Fibroblast of villous mesenchyme (primary cell): ENCODE measurements at regions not wholly inside any gene's neighbourhood (a gene's known extent, or its start where the extent isn't known, plus 50 kb on each side); places are given as distances from the start of the nearest gene placed in this dataset.

Source experiments
- DNase-seq: peaks from one replicate; pipeline ENCODE4 v3.0.0-alpha.2; 2010; ENCODE audit warnings: low read depth
- H3K4me3 ChIP-seq: 2 replicates; pipeline ENCODE4 v1.5.1; 2011; ENCODE audit warnings: low read depth, mild to moderate bottlenecking, low read length
- TF ChIP-seq, protein P1 (sequence below): IDR thresholded peaks from 2 replicates; pipeline ENCODE4 v1.5.1; 2012; ENCODE audit warnings: low read depth, mild to moderate bottlenecking, low read length; ENCODE audit not compliant: insufficient read depth

DNA sequence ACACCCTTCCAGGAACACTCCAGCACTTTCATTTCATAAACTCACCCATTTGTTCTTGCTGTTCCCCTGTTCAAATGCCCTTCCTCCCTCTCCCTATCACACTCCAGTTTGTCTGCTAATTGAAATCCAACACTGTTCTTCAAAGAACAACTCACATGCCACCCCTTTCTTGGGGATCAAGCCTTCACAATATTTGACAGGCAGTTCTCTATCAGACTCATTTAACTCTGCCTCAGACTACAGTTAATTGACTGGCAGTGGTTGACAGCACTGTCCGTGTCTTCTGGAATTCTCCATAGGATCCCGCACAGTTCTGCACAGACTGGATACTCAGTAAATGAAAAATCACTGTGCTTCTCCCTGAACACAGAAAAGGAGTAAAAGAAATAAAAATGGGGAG, 87.8 kb downstream of the PMP22 start:
- DNase-seq = no peak
- TF ChIP-seq, protein P1, sequence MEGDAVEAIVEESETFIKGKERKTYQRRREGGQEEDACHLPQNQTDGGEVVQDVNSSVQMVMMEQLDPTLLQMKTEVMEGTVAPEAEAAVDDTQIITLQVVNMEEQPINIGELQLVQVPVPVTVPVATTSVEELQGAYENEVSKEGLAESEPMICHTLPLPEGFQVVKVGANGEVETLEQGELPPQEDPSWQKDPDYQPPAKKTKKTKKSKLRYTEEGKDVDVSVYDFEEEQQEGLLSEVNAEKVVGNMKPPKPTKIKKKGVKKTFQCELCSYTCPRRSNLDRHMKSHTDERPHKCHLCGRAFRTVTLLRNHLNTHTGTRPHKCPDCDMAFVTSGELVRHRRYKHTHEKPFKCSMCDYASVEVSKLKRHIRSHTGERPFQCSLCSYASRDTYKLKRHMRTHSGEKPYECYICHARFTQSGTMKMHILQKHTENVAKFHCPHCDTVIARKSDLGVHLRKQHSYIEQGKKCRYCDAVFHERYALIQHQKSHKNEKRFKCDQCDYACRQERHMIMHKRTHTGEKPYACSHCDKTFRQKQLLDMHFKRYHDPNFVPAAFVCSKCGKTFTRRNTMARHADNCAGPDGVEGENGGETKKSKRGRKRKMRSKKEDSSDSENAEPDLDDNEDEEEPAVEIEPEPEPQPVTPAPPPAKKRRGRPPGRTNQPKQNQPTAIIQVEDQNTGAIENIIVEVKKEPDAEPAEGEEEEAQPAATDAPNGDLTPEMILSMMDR = no peak
- H3K4me3 ChIP-seq = no peak overlapping the region

DNA sequence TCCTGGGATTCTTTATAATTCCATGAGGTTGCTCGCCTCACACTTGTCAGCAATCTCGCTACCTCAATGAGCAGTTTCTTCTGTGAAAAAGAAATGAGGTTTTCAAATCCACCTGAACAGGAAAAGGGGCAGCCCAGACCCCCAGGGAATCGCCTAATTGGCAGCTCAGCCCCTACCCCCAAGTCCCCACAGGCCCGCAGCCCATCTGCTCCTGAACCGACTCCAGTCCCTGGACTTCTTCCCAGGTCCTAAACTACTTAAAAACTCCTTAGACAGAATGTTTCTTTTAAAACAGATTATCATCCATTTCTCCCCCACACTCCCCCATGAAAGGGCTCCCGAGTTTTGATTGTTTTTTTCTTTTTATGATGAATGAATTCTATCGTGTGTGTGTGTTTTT, 89.8 kb downstream of the PMP22 start:
- TF ChIP-seq, protein P1 = no peak
- no peak for DNase-seq

DNA sequence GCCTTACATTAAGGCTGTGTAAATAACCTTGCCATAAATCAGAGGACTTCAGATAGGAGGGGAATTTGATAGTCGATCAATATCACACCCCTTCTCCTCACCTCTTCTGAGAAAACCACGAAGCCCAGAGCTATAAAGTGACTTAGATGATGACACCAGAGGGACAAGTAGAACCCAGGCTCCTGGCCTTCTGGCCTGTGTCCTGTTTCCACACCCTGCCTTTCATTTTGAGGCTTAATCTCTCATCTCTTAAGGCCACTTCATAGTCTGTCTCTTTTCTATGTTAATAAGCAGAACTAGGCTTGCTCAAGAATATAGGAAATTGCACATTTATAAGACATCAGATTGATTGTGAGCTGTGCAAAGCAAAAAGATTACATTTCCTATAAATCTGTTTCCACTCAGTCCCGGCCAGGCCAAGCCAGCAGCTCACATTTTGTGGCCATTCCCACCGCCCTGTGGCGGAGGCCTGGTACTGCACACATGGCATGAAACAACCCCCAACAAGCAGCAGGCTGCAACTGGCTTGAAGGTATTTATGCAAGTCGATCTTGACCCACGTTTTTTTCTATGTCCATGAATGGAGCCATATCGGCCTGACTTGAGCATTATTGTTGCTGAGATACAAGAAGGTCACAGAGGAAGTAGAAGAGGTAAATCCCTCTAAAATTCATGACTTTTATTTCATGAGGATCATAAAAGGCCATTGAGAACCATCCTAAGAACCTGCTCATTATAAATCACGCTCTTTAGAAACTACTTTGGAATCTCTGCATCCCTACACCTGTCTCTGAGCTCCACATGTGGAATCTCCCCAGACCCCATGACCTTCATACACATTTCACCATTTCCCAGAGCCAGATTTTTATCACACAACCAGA, 93.7 kb downstream of the PMP22 start:
- DNase-seq = peak; percentile 64
- H3K4me3 ChIP-seq = no peak overlapping the region
- TF ChIP-seq, protein P1 = peak; percentile 94

More for the DNA sequence above, 89.8 kb downstream of the PMP22 start:
- H3K4me3 ChIP-seq = no peak overlapping the region

DNA sequence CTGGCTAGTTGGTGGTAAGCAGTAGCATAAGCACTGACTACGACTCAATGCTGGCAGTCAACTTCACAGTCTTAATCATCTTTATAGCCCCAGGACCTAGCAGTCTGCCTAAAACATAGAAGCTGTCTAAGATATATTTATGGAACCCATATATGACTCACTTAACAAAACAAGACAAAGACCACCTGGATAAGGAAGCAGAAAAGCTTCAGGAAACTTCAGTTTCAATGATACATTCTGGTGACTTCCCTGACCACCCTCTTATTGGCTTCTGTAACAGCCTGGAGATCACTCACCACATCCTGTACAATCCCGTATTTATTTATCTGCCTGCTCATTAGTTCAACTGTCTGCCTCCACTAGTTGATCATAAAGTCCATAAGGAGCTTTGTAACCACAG, 95.5 kb downstream of the PMP22 start:
- no peak for DNase-seq
- H3K4me3 ChIP-seq = no peak overlapping the region
- TF ChIP-seq, protein P1 = no peak

DNA sequence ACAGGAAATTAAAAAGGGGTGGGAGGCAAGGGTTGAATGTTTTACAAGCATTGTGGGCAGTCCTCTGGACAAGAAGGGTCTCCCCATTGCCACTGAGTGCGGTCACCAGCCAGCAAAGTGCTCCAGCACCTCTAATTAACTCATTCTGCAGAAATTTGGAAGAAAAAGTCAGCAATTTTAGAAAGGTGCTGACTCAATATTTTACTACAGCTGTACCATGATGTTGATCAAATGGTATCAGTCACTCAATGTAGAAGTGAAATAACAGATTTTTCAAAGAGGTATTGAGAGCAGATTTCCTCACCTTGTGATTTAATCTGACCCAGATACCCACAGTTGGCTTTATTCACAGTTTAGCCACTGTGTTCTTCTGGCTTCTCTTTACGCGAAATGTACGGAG, 96.7 kb downstream of the PMP22 start:
- no peak overlapping the region for H3K4me3 ChIP-seq
- DNase-seq = no peak
- TF ChIP-seq, protein P1 = no peak

DNA sequence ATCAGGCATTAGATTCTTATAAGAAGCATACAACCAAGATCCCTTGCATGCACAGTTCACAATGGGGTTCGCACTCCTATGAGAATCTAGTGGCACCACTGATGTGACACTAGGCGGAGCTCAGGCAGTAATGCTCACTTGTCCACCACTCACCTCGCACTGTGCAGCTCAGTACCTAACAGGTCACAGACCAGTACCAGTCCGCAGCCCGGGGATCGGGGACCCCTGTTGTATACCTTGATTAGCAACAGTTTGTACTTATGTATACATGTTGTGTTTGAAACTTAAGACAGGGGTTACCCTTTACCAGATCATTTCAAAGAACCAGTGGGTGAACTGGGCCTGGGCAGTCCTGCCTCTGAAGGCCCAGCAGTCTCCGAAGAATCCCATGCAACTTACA, 103.7 kb downstream of the PMP22 start:
- TF ChIP-seq, protein P1 = no peak
- no peak overlapping the region for H3K4me3 ChIP-seq
- no peak for DNase-seq
